Ovary (tissue), 7 donors: ENCODE measurements at regions not wholly inside any gene's neighbourhood (a gene's known extent, or its start where the extent isn't known, plus 50 kb on each side); places are given as distances from the start of the nearest gene placed in this dataset.

Experiments used
- DNase-seq, 5 donors: peaks; one replicate each; pipeline ENCODE4 v3.0.0-alpha.2; 2019 to 2020
- H3K27ac ChIP-seq, 2 donors: fragments of 200-600 bp; one replicate each; pipeline versions ENCODE4 v1.5.1 to v1.8.0; 2019 to 2022
- H3K27me3 ChIP-seq: fragments of 200-600 bp; one replicate; pipeline ENCODE4 v1.8.0; 2022
- H3K36me3 ChIP-seq: fragments of 200-600 bp; sonication (generic); one replicate; pipeline ENCODE4 v1.5.1; 2019
- H3K4me1 ChIP-seq: one replicate; pipeline ENCODE4 v1.8.1; 2013; ENCODE audit warnings: mild to moderate bottlenecking, moderate library complexity; ENCODE audit not compliant: insufficient read depth
- H3K4me3 ChIP-seq: fragments of 200-600 bp; sonication (generic); one replicate; pipeline ENCODE4 v1.5.1; 2017
- H3K9me3 ChIP-seq, 2 donors: fragments of 200-600 bp in 1 of 2; sonication (generic) in 1 of 2; one replicate each; pipeline versions ENCODE4 v1.5.1 to v1.8.1; 2013 to 2019; ENCODE audit warnings: mild to moderate bottlenecking in 1 of 2, moderate library complexity in 1 of 2
- CTCF ChIP-seq, 3 donors: fragments of 450-650 bp in 2 of 3; fragments of 200-600 bp in 1 of 3; IDR thresholded peaks; one replicate each; pipeline versions ENCODE4 v1.5.1 to v1.8.0; 2016 to 2022; ENCODE audit warnings: antibody characterized with exemption in 3 of 3, mild to moderate bottlenecking in 1 of 3
- EP300 ChIP-seq: sonication (generic); formaldehyde crosslinking; IDR thresholded peaks from one replicate; pipeline ENCODE4 v1.6.1; 2017; ENCODE audit warnings: antibody characterized with exemption
- POLR2A ChIP-seq: fragments of 450-650 bp; IDR thresholded peaks from one replicate; pipeline ENCODE4 v1.6.1; 2017; ENCODE audit warnings: antibody characterized with exemption, mild to moderate bottlenecking, moderate library complexity
- WGBS, 3 donors: extraction: QIAGEN DNeasy Blood & Tissue Kit in 1 of 3; methylation state at CpG; one replicate each; pipeline versions ENCODE4 v1.1.5 to v1.1.7; 2013 to 2017; 5-methylcytosine and 5-hydroxymethylcytosine counted together
- intact Hi-C, 4 donors: fragments of 100-400 bp; cut with DNase I; formaldehyde crosslinking; loops; one replicate each; pipeline versions ENCODE4 v1.11.0 to v1.15.1; 2022 to 2023
- donor health status: DM: no; HTN: no; CAD: no; lungs with moderate emphysema.
- donor health status: DM: no; HTN: no; CAD: no.
- donor health status: Bipolar disorder and iron deficiency.
- donor health status: DM: no; HTN: no; CAD: no.
- donor health status: DM: yes; HTN: yes; CAD: no.

- H3K27me3 ChIP-seq = no peaks in the 10 kb centered on the region
- no peak overlapping the region for H3K4me3 ChIP-seq
- H3K9me3 ChIP-seq = no peaks in the 10 kb centered on the region
- no peak for DNase-seq
- WGBS, 3 donors = 81 to 87% (median 84%) methylated on average over 4 of the region's 4 CpGs
- intact Hi-C loops = no loop called here
- no peaks in the 10 kb centered on the region for H3K36me3 ChIP-seq
- H3K27ac ChIP-seq = no peak overlapping the region
- TF ChIP-seq EP300 = no peak
- no peak for TF ChIP-seq CTCF (IDR thresholded peaks at IDR 0.05)
- TF ChIP-seq POLR2A = no peak
- no peaks in the 10 kb centered on the region for H3K4me1 ChIP-seq
Observed at GRCh38 chr5:56463944-56464571, 230.9 kb upstream of the ANKRD55 start.

DNA sequence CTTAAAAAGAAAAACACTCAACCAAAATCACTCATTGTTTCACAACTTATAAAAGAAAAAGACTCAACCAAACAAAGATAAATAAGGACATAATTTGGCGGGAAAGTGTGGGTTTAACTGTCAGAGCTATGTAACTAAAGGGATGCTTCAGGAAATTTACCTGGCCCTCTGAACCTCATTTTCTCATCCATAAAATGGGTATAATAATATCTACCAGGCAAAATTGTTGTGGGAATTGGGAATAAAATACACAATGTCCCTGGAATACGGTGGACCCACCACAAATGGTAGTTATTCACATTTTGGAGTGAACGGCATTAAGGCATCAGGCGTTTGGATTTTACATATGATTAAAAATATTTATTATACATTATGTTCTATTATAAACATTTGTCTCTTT lies 228.5 kb upstream of the ANKRD55 start:
- Histone ChIP-seq H3K27ac (no peak overlapping the region), H3K36me3 (no peaks in the 10 kb centered on the region), H3K9me3 (no peaks in the 10 kb centered on the region), H3K4me1 (peaks cover 1% of the 10 kb centered on the region), H3K4me3 (no peak overlapping the region), H3K27me3 (no peaks in the 10 kb centered on the region)
- 81 to 94% (median 90%) methylated on average over 4 of the region's 4 CpGs for WGBS, 3 donors
- TF ChIP-seq CTCF (IDR thresholded peaks at IDR 0.05) = no peak
- TF ChIP-seq EP300 = no peak
- no peak for TF ChIP-seq POLR2A
- intact Hi-C loops = no loop called here
- DNase-seq = no peak

- Histone ChIP-seq H3K36me3 (no peaks in the 10 kb centered on the region), H3K4me3 (no peak overlapping the region), H3K27ac (no peak overlapping the region), H3K27me3 (no peaks in the 10 kb centered on the region), H3K9me3 (no peaks in the 10 kb centered on the region), H3K4me1 (peaks cover 1% of the 10 kb centered on the region)
- DNase-seq = no peak
- intact Hi-C loops = no loop called here
- TF ChIP-seq EP300 = no peak
- TF ChIP-seq CTCF (IDR thresholded peaks at IDR 0.05) = no peak
- 20 to 29% (median 22%) methylated on average over 5 of the region's 5 CpGs for WGBS, 3 donors
Observed at GRCh38 chr5:56460681-56461191, 227.6 kb upstream of the ANKRD55 start.

DNA sequence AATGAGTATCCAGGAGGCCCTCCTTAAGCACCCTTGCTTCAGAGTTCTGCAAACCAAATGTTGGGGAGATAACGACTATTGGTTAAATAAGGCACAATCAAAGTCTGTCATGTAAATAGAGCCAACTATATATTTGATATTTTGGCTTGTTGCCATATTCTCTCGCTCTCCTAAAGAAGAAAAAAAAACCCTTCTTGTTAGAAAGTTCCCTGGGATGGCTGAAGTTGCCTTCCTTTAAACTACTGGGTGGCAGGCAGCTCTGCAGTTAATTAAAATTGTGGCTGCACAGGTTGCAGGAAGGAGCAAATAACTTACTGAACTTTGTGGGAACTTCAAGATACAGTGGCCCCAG lies 227.0 kb upstream of the ANKRD55 start:
- no peaks in the 10 kb centered on the region for H3K36me3 ChIP-seq
- WGBS, 3 donors = 63 to 68% (median 66%) methylated on average over 2 of the region's 2 CpGs
- H3K27me3 ChIP-seq = no peaks in the 10 kb centered on the region
- H3K4me1 ChIP-seq = peaks cover 1% of the 10 kb centered on the region
- TF ChIP-seq POLR2A (no peak), EP300 (no peak)
- H3K4me3 ChIP-seq = no peak overlapping the region
- intact Hi-C loops = no loop called here
- H3K9me3 ChIP-seq = no peaks in the 10 kb centered on the region
- no peak for DNase-seq
- no peak overlapping the region for H3K27ac ChIP-seq

- 81 to 89% (median 85%) methylated on average over 6 of the region's 6 CpGs for WGBS, 3 donors
- no peak for DNase-seq
- H3K9me3 ChIP-seq = no peaks in the 10 kb centered on the region
- intact Hi-C loops = no loop called here
- no peak overlapping the region for H3K27ac ChIP-seq
- TF ChIP-seq EP300 = no peak
- no peak for TF ChIP-seq POLR2A
- TF ChIP-seq CTCF (IDR thresholded peaks at IDR 0.05) = no peak
- H3K36me3 ChIP-seq = no peaks in the 10 kb centered on the region
- H3K27me3 ChIP-seq = no peaks in the 10 kb centered on the region
- H3K4me3 ChIP-seq = no peak overlapping the region
- H3K4me1 ChIP-seq = peaks cover 1% of the 10 kb centered on the region
Observed at GRCh38 chr5:56459394-56460194, 226.5 kb upstream of the ANKRD55 start.
